ENCODE measurements at regions not wholly inside any gene's neighbourhood (a gene's known extent, or its start where the extent isn't known, plus 50 kb on each side); places are given as distances from the start of the nearest gene placed in this dataset.
"Not testable (repeated sequence)": the region's sequence is repeated elsewhere in the genome, so short reads cannot be mapped to it uniquely, and the experiment has no call there.

DNA sequence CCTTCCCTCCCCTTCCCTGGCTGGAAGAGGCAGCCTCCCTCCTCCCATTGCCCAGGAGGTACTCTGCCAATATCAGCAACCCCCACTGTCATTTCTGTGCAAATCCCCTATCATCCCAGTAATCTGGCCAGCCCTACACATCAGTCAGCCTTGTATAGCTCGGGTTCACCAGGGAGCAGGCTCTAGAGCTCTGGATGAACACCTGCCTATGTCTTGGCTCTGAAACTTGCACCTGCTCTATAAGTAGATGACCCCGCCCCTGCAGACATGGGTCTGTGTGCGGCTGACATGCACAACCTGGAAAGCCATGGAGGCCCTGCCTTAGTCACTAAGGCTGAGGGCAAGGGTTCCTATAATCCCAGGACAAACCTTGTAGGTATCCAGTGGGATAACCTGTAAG is 1042.9 kb downstream of the UQCRFS1 start:
- DNase-seq: no peak

GRCh38 chr19:28169168-28169887 is 1043.6 kb downstream of the UQCRFS1 start:
- no peak for DNase-seq

- no peak for DNase-seq
These were observed 1044.4 kb downstream of the UQCRFS1 start for GRCh38 chr19:28168557-28168956.

DNA sequence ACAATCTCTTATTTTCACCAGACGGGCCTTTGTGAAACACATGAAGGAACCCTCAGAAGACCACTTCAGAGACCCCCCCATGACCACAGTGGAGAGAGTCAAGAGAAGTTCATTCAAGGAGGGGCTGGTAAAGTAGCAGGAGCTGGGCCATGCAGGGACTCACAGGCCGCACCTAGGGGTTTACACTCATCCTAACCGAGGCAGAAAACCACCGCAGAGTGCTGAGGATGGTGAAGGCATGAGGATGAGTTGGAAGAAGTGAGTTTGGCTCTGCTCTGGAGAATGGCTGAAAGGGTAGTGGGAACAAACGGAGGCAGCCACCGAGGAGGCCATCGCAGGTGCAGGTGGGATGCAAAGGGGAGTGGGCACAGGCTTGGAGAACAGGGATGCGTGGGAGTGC is 1046.9 kb downstream of the UQCRFS1 start:
- DNase-seq: no peak

DNA sequence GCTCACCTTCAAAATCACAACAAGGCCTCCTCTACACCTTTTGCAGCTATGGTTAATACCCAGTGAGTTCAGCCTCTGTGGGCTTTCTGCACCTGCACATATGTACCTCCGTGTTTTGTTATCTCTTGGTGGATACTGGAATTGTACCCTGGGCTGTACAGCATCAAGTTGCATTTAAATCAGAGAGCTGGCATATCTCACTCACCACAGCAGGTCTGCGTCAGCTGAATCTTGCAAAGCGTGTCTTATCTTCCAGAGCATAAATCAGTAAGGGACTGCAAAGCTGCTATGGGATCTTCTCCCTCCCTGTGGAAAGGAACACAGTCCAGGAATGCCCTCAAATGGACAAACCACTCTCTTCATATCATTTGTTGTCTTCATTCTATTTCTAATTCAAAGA is 1048.7 kb downstream of the UQCRFS1 start:
- DNase-seq: no peak

- DNase-seq: no peak
These were observed 1053.9 kb downstream of the UQCRFS1 start for GRCh38 chr19:28159065-28159464.

DNA sequence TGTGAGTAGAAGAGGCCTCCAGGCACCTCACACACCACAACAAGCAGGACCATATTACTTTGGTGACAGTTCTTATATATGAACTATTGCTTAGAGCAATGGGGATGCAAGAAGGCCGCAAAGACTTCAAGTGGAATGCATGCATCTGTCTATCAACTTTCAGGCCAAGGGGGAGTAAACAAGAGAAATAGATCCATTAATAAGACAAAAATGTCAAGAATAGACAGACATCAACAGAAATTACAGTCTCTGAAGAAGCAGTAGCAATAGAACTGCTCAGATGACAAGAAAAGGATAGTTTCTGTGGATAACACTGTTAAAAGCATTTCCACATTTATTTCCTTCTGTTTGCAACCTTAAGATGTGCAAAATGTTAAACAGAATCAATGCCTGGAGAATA is 1057.7 kb downstream of the UQCRFS1 start:
- DNase-seq: no peak

DNA sequence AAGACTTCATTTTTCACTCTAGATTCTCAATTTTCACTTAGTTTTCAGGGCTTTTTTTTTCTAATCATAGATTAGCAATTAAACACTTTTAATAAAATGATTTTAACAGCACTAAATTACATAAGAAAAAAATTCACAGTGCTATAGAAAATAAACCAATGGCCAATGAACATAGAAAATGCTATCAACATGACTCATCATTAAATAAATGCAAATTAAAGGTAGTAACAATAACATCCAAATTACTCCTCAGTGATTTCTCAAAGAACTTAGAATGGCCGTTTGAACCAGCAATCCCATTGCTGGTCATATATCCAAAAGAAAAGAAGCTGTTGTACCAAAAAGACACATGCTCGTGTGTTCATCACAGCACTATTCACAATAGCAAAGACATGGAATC is 1058.9 kb downstream of the UQCRFS1 start:
- DNase-seq: no peak

DNA sequence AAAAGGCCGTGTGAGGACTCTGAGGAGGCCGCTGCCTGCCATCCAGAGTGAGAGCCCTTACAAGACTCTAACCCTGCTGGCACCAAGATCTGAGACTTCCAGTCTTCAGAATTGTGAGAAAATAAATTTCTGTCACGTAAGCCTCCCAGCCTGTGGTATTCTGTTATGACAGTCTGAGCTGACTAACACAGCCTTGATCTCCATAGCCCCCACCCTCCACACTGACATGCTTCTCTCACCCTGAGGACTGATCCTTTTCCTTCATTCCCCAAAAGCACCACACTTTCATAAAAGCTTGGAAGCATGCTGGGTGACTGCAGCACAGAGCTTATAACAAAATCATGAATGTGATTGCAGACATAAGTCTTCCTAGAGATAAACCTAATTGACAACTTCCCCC is 1059.8 kb downstream of the UQCRFS1 start:
- no peak for DNase-seq

- DNase-seq: no peak
These were observed 1060.8 kb downstream of the UQCRFS1 start for GRCh38 chr19:28152195-28152594.

DNA sequence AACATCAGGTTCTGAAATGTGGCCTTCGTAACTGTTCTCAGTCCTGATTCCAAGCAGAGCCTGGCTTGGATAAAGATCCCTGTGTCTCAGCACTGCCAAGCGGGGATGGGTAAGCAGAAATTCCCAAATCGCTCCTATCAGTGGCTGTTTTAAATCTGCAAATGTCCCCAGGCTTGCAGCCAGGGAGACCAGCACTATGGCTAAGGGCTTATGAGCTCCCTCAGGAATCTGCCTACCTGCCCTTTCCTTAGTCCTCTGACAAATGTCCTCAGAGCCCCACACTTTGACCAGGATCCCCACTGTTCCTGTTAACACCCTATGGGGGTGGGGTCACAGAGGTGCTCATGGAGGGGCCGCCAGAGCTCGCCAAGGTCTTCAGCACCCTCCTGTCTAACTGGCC is 1062.8 kb downstream of the UQCRFS1 start:
- no peak for DNase-seq

- DNase-seq: no peak
These were observed 1064.4 kb downstream of the UQCRFS1 start for GRCh38 chr19:28148554-28148953.

- no peak for DNase-seq
These were observed 1070.7 kb downstream of the UQCRFS1 start for GRCh38 chr19:28142258-28142657.

DNA sequence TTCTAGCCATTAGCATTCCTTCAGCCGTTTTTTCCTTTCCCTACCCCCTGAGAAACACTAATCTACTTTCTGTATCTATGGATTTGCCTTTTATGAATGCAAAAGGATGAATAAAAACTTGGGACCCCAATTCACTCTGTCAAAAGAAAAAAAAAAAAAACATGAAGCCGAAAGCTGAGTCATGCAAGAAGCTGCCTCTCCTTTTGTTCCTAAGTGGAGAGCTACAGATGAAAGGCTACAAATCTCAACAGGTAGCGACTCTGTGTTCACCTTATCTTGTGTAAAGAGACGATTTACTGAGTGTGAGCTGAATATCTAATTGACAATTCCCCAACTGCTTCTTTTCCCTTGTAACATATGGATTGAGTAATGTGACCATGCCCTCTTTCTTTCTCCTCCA is 1072.8 kb downstream of the UQCRFS1 start:
- DNase-seq: no peak

- no peak for DNase-seq
These were observed 1075.2 kb downstream of the UQCRFS1 start for GRCh38 chr19:28137772-28138171.

DNA sequence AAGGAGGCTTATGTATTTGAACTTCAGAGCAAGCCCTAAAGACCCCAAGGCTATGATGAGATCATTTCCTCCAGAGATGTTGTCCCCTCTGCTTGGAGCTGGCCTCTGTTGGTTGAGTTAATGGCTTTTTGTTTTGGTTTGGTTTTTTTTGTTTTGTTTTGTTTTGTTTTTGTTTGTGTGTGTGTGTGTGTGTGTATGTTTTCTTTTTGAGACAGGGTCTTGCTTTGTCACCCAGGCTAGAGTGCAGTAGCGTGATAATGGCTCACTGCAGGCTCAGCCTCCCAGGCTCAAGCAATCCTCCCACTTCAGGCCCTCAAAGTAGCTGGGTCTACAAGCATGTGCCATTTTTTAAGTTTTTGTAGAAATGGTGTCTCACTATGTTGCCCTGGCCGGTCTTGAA is 1076.2 kb downstream of the UQCRFS1 start:
- no peak for DNase-seq

- no peak for DNase-seq
These were observed 1077.1 kb downstream of the UQCRFS1 start for GRCh38 chr19:28135825-28136224.

GRCh38 chr19:28134311-28134710 is 1078.6 kb downstream of the UQCRFS1 start:
- DNase-seq: no peak

GRCh38 chr19:28130881-28131280 is 1082.1 kb downstream of the UQCRFS1 start:
- not testable (repeated sequence) for DNase-seq

GRCh38 chr19:28130066-28130511 is 1082.9 kb downstream of the UQCRFS1 start:
- no peak for DNase-seq

DNA sequence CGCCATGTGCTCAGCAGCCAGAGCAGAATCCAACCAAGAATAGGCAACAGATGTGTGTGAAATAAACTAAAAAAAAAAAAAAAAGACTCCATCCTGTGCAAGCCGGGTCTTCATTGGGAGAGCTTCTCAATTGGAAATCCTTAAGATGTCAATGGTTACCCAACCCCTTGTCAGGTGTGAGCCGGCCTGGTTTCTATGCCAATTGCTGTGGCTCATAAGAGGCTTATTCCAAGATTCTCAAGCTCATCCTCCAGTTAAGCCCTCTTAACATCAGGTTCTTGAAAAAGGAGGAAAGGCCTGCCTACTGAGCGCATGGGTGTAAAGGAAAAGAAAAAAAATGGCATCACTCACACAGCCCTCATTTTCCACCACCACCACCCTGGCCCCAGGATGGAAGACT is 1084.6 kb downstream of the UQCRFS1 start:
- no peak for DNase-seq

DNA sequence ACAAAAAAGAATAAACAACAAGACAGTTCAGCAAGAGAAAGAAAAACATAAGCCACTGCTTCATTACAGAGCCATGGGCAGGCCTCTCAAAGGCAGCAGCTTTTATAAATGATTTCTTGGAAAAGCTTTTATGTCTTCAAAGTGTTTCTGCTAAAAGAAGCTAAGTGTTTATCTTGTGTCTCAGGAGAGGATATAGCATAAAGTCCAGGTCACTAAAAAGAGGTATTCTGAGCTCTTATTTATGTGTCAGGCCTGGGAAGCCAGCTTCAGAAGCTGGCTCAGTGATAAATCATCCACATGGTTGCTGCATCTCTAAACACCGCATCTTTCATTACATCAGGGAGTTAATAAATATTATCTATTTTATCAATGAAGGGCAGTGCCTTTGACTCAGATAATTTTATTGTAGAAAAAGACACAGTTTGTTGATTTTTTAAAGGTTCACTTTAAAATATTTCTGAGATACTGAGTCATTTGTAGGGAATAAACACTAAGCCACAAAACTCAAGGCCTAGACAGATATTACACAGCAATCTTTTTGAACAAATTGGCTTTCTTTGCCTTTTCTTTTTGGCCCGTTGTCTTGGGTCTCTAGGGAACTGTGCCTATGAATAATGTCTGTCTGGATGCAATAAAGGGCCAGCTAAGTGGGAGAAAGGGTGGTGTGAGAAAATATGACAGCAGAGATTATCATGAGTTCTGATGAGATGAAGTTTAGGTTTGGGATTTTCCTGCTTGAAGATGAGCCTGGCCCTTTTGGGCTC is 1086.6 kb downstream of the UQCRFS1 start:
- no peak for DNase-seq

DNA sequence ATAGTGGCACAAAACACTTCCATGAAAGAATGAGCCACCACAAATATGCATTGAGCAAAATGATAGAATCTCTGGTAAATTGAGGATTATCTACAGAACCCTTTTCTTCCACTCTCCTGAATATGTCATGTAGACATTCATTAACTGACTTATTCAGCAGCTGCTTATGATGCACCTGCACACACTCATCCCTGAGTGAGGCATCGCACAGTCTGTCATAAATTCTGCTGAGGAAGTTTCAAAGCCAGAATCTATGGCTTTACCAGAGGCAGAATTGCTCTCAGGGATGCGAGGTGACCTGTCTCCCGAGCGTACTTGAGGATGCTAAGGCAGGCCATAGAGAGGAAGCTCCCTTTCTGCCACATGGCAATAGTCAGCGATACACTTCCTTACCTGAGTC is 1090.2 kb downstream of the UQCRFS1 start:
- DNase-seq: no peak

DNA sequence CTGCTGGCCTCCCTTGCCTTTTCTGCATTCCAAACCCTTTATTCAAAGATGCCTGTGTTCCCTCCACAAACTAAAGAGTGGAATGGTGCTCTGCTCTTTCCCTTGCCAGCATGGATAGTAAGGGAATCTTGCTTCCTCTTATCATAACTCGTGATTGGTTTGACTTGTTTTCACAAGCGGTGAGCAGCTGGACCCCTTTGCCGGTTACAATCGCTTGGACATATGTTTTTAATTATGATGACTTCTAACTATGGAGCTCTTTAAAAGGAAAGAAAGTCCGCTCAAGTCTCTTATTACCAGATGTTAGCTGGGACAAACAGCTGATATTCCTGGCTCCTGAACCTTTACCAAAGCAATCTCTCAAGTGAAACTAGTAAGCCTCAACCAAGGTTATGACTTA is 1094.7 kb downstream of the UQCRFS1 start:
- DNase-seq: no peak

GRCh38 chr19:28117143-28117542 is 1095.8 kb downstream of the UQCRFS1 start:
- DNase-seq: no peak

Measured in stimulated activated naive CD4-positive, alpha-beta T cell treated with Interleukin-2 at 50 U/mL for 16 hours (primary cell).